A673 (cell line): ENCODE measurements at regions not wholly inside any gene's neighbourhood (a gene's known extent, or its start where the extent isn't known, plus 50 kb on each side); places are given as distances from the start of the nearest gene placed in this dataset.

Experiments
- BruUV-seq: library from RNA; stranded (reverse); fragments of 400-500 nt; replicated peaks from 2 replicates; lab custom pipeline; 2021; lab: Mats Ljungman, UMichigan
- CTCF ChIA-PET: fragments of 300-600 bp; sonication (Branson Sonifier 250); formaldehyde crosslinking; loops from one replicate; lab custom pipeline; 2022; ENCODE audit warnings: antibody characterized with exemption; lab: Charles Lee
- POLR2A ChIA-PET: fragments of 300-600 bp; sonication (Branson Sonifier 250); formaldehyde crosslinking; loops from one replicate; lab custom pipeline; 2022; ENCODE audit warnings: antibody characterized with exemption; ENCODE audit not compliant: low non-redundant PET; lab: Charles Lee
- DNase-seq: peaks from one replicate; pipeline ENCODE4 v3.0.0-alpha.2; 2015; ENCODE audit warnings: low spot score
- H3K27ac ChIP-seq: fragments of 200-600 bp; sonication (generic); 2 replicates; pipeline ENCODE4 v1.5.1; 2016; ENCODE audit warnings: mixed run types, low read depth, mild to moderate bottlenecking, mixed read lengths, antibody characterized with exemption, low read length; ENCODE audit not compliant: poor library complexity, severe bottlenecking
- H3K27me3 ChIP-seq: fragments of 200-600 bp; sonication (generic); replicated peaks from 2 replicates; pipeline ENCODE4 v1.6.1; 2017; ENCODE audit warnings: mixed run types, low read depth, mild to moderate bottlenecking, mixed read lengths, antibody characterized with exemption, low read length; ENCODE audit not compliant: insufficient read depth, poor library complexity
- H3K36me3 ChIP-seq: fragments of 200-600 bp; sonication (generic); 2 replicates; pipeline ENCODE4 v1.6.1; 2016; ENCODE audit warnings: mixed run types, mild to moderate bottlenecking, mixed read lengths, antibody characterized with exemption, low read length; ENCODE audit not compliant: insufficient read depth, poor library complexity, severe bottlenecking
- H3K4me1 ChIP-seq: fragments of 200-600 bp; sonication (generic); 2 replicates; pipeline ENCODE4 v1.6.1; 2017; ENCODE audit warnings: mixed run types, mild to moderate bottlenecking, mixed read lengths, antibody characterized with exemption, low read length; ENCODE audit not compliant: insufficient read depth, poor library complexity, severe bottlenecking
- H3K4me3 ChIP-seq: fragments of 200-600 bp; sonication (generic); 2 replicates; pipeline ENCODE4 v1.5.1; 2016; ENCODE audit warnings: low read depth, mixed run types, mild to moderate bottlenecking, mixed read lengths, low read length; ENCODE audit not compliant: poor library complexity, severe bottlenecking
- H3K9me3 ChIP-seq: fragments of 200-600 bp; sonication (generic); 2 replicates; pipeline ENCODE4 v1.6.1; 2016; ENCODE audit warnings: mixed run types, low read depth, mild to moderate bottlenecking, mixed read lengths, antibody characterized with exemption, low read length; ENCODE audit not compliant: poor library complexity, severe bottlenecking
- EZH2 ChIP-seq: fragments of 200-600 bp; sonication (generic); IDR thresholded peaks from 2 replicates; pipeline ENCODE4 v1.6.1; 2017; ENCODE audit warnings: borderline replicate concordance, low read depth, mild to moderate bottlenecking, mixed read lengths, antibody characterized with exemption, low read length; ENCODE audit not compliant: poor library complexity, severe bottlenecking
- intact Hi-C: fragments of 100-400 bp; cut with micrococcal nuclease; formaldehyde crosslinking; loops from one replicate; pipeline ENCODE4 v1.10.0; 2022; ENCODE audit not compliant: unreplicated experiment
- TF ChIP-seq, protein P1 (sequence below): fragments of 300-800, 200-600 bp; sonication (generic); conservative IDR thresholded peaks from 2 replicates; pipeline ENCODE4 v1.5.1; 2017; ENCODE audit warnings: low read depth, mild to moderate bottlenecking, antibody characterized with exemption, low read length, moderate library complexity, mixed read lengths

DNA sequence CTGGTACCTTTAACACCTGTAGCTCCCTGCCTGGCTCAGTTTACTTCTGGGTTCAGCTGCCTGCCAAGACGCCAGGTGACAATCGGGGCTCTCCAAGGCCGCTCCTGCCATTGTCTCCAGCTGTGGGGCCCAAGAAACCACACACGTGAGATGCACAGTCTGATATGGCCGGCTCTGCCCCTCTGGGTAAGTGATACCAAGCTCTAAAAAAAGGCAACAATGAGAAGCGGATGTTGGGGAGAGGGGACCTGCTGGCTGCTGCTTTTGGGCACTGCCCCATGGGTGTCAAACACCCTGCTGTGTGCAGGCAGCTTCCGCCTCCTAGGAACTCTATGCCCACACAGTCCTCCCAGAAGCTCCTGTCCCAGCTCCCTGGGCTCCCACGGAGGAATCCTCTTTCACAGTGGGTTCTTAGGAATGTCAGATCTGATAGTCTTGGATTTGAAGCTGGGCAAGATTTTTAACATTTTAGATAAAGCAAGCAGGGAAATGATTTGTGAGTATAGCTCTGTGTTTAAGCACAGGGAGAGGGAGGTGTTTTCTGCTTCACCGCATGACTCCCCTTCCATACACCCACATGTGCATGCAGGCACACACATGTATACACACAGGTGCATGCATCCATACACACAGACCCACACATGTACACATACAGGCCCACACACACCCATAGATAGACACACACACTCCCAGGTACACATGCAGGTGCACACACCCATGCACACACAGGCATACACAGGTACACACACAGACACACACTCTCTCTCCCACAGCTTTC is 1135.8 kb downstream of the BCL11B start:
- ChIA-PET POLR2A (no interaction called here), CTCF (no interaction called here)
- no peaks in the 10 kb centered on the region for H3K27me3 ChIP-seq
- H3K4me1 ChIP-seq = peaks cover 20% of the 10 kb centered on the region
- H3K9me3 ChIP-seq = no peaks in the 10 kb centered on the region
- BruUV-seq = no TSS peak
- H3K4me3 ChIP-seq = no peak overlapping the region
- intact Hi-C loops = loop anchor here (5.0 kb wide), 1 partner anchor 159 kb away; no protein-coding TSS in a partner anchor
- no peak overlapping the region for H3K27ac ChIP-seq
- no peaks in the 10 kb centered on the region for H3K36me3 ChIP-seq
- TF ChIP-seq EZH2 = no peak
- TF ChIP-seq, protein P1, sequence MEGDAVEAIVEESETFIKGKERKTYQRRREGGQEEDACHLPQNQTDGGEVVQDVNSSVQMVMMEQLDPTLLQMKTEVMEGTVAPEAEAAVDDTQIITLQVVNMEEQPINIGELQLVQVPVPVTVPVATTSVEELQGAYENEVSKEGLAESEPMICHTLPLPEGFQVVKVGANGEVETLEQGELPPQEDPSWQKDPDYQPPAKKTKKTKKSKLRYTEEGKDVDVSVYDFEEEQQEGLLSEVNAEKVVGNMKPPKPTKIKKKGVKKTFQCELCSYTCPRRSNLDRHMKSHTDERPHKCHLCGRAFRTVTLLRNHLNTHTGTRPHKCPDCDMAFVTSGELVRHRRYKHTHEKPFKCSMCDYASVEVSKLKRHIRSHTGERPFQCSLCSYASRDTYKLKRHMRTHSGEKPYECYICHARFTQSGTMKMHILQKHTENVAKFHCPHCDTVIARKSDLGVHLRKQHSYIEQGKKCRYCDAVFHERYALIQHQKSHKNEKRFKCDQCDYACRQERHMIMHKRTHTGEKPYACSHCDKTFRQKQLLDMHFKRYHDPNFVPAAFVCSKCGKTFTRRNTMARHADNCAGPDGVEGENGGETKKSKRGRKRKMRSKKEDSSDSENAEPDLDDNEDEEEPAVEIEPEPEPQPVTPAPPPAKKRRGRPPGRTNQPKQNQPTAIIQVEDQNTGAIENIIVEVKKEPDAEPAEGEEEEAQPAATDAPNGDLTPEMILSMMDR = no peak
- DNase-seq = no peak

DNA sequence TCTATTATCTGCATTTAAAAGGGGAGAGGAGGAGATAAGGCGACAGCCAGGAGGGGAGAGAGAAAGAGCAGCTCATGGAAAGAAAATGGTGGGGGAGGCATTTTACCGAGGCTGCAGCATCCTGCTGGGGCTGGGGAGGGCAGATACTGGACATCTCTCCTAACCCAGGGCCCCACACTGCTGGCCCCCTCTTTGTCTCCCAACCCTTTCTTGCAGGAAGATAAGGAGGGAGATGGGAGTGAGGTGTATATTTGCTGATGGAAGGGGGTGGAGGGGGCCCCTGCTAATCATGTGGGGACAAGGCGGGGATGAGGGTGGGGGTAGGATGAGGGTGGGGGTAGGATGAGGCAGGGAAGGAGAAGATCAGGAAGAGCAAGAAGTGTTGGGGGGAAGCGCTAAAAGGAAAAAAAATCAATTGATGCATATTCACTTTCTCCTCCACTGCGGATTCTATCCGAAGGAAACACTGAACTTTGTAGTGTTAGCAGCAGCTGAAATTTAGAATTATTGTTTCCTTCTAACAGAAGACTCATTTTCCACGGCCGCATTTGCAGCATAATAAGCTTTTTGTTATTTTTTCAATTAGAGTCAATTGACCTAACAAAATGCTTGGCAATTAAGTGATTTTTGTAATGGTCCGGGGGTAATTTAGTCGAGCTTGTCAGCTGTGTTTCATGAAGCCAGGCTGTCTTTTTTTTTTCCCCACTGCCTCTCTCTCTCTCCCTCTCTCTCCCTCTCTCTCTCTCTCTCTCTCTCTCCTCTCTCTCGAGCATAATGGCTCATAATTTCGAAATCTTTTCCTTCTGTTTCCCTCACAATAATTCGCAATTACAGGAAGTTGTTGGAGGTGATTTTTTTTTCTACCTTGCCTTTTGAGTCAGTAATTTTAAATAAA is 1134.6 kb downstream of the BCL11B start:
- Histone ChIP-seq H3K27me3 (no peaks in the 10 kb centered on the region), H3K9me3 (no peaks in the 10 kb centered on the region), H3K27ac (no peak overlapping the region), H3K36me3 (no peaks in the 10 kb centered on the region), H3K4me1 (peaks cover 20% of the 10 kb centered on the region), H3K4me3 (no peak overlapping the region)
- TF ChIP-seq, protein P1 = no peak
- no peak for TF ChIP-seq EZH2
- BruUV-seq = no TSS peak
- peak; percentile 60 for DNase-seq
- ChIA-PET CTCF (interaction anchor here (0.6 to 0.7 kb wide), 3 partner anchors 118 to 1660 kb away, joined by 3 to 6 read pairs (median 4); no protein-coding TSS in a partner anchor), POLR2A (interaction anchor here (0.7 kb wide), 1 partner anchor 957 kb away, joined by 4 read pairs; no protein-coding TSS in a partner anchor)
- intact Hi-C loops = loop anchor here (5.0 kb wide), 1 partner anchor 160 kb away; no protein-coding TSS in a partner anchor

DNA sequence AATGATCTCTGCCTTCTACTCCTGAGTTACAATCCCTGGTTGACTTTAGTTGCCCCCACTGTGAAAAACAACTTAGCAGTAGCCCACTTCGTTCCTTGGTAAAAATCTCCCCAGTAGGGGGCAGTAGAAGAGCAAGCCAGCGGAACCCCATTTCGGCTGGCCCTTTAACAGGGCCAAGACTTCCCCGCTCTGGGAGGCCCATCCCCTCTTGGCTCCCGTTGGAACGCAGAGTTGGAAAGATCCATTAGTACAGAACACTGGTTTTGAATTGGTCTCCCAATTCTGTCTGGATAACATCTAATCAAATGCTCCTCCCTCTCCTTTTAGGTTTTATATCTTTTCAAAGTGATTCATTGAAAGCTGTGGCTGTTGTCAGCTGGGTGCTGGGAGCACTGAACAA is 1133.3 kb downstream of the BCL11B start:
- Histone ChIP-seq H3K27me3 (no peaks in the 10 kb centered on the region), H3K4me1 (peaks cover 20% of the 10 kb centered on the region), H3K36me3 (no peaks in the 10 kb centered on the region), H3K27ac (no peak overlapping the region), H3K9me3 (no peaks in the 10 kb centered on the region), H3K4me3 (no peak overlapping the region)
- intact Hi-C loops = loop anchor here (5.0 kb wide), 1 partner anchor 161 kb away; no protein-coding TSS in a partner anchor
- POLR2A ChIA-PET = no interaction called here
- DNase-seq = peak; percentile 75
- CTCF ChIA-PET = no interaction called here
- no TSS peak for BruUV-seq
- TF ChIP-seq, protein P1 = peak; percentile 85
- no peak for TF ChIP-seq EZH2
